ENCODE measurements at regions not wholly inside any gene's neighbourhood (a gene's known extent, or its start where the extent isn't known, plus 50 kb on each side); places are given as distances from the start of the nearest gene placed in this dataset.
"Not testable (repeated sequence)": the region's sequence is repeated elsewhere in the genome, so short reads cannot be mapped to it uniquely, and the experiment has no call there.

DNA sequence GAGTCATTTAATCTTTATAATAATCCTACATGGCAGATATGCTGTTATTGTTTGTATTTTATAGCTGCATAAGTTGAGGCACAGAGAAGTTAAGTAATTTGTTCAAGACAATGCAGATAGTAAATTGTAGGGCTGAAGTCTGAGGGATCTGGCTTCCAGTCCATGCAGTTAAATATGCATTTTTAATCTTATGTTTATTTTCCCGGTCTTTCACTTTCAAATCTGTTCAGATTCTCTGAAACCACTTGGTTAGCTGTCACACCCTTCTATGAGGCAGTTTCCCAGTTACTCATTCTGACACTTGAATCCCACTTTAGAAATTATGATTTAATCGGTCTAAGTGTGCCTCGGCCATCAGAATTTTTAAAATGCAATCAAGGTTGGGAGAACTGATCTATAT is 315.0 kb downstream of the NSUN3 start:
- not testable (repeated sequence) for H3K9me3 Mint-ChIP-seq

DNA sequence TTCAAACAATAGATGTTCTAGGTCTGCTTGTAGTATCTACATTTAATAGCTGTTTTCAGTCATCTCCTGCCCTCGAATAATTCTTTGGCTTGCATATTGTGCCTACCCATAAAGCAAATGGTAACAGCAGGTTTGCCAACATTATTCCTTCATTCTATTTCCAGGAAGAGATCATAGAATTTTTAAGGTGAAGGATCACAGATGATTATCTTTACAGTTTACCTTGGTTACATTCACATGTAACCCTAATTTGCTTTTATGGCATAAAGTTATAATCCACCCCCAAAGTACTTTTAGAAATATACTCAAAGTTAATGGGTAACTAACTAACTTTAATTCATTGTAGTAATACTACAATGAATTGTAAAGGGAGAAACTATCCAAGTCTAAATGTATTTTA is 315.5 kb downstream of the NSUN3 start:
- H3K27me3 Mint-ChIP-seq, result no peaks in the 10 kb centered on the region

More for the DNA sequence above, 315.0 kb downstream of the NSUN3 start:
- not testable (repeated sequence) for H3K4me1 Mint-ChIP-seq; H3K36me3 Mint-ChIP-seq; H3K27me3 Mint-ChIP-seq; H3K27ac Mint-ChIP-seq; H3K4me3 Mint-ChIP-seq; DNase-seq (ENCODE audit: low spot score in 2 of 2); ATAC-seq (ENCODE audit: low read depth)

DNA sequence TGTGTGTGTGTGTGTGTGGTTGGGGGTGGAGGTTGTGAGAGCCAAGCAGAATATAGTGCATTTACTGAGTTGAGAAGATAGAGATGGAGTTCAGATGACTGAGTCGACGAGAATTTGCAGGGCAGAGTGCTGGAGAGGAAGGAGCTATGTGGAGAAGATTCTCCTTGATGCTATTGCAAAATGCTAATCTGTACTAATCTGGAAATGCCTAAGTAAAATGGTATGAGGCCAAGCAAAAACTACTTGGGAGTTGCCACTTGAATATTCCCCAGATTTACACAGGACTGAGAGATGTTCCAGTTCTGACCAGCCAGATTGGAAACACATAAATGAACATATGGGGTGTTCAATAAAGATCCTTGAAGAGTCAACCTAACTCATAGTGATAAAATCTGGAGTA is 316.4 kb downstream of the NSUN3 start:
- H3K4me1 Mint-ChIP-seq, result no peaks in the 10 kb centered on the region
- no peaks in the 10 kb centered on the region for H3K27me3 Mint-ChIP-seq
- H3K36me3 Mint-ChIP-seq, result no peaks in the 10 kb centered on the region
- H3K4me3 Mint-ChIP-seq, result no peak overlapping the region
- DNase-seq (ENCODE audit: low spot score in 2 of 2) (no peak), ATAC-seq (ENCODE audit: low read depth) (no peak)
- H3K27ac Mint-ChIP-seq, result no peak overlapping the region
- no peaks in the 10 kb centered on the region for H3K9me3 Mint-ChIP-seq

More for the DNA sequence above, 315.5 kb downstream of the NSUN3 start:
- Mint-ChIP-seq H3K9me3 (no peaks in the 10 kb centered on the region), H3K4me1 (no peaks in the 10 kb centered on the region), H3K36me3 (no peaks in the 10 kb centered on the region), H3K27ac (no peak overlapping the region), H3K4me3 (no peak overlapping the region)
- ATAC-seq (ENCODE audit: low read depth), result no peak
- DNase-seq (ENCODE audit: low spot score in 2 of 2), result no peak

DNA sequence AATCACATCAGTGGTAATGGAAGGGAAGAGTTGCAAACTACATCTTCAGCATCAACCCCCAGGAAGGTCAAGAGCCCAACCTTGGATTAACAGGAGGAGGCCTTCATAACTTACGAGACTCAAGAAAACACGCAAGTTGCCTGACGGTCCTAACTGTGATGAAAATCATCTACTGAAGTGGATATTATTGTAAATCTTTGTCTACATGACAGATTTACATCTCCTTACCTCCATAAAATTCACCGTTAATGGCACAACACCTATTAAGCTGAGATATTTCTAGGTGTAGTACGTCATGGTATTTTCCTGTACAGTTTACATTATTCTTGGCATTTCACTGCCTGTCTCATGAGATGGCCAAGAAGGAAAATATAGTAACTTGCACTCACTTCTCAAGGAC is 332.0 kb downstream of the NSUN3 start:
- Mint-ChIP-seq H3K36me3 (no peaks in the 10 kb centered on the region), H3K4me3 (no peak overlapping the region), H3K27ac (no peak overlapping the region), H3K27me3 (no peaks in the 10 kb centered on the region), H3K9me3 (peaks cover 4% of the 10 kb centered on the region), H3K4me1 (no peaks in the 10 kb centered on the region)
- DNase-seq (ENCODE audit: low spot score in 2 of 2) (no peak), ATAC-seq (ENCODE audit: low read depth) (no peak)

DNA sequence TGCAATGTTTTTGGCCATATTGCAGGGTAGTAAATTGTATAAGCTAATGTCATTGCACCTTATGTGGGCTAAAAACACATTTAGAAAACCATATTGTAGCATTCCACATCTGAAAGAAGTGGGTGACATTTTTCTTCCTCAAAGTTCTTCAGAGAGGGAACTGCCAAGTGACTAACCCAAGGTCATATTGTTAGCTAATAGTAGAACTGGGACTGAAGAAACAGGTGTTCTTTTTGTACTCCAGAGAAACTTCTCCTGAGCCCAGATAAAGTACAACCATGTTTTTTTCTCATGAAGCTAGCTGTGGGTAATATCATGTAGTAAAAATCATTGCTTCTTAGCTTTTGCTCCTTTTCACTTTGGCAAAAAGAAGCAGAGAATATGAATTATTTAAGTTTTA is 333.0 kb downstream of the NSUN3 start:
- peaks cover 4% of the 10 kb centered on the region for H3K9me3 Mint-ChIP-seq
- no peaks in the 10 kb centered on the region for H3K4me1 Mint-ChIP-seq
- H3K27me3 Mint-ChIP-seq, result no peaks in the 10 kb centered on the region
- H3K4me3 Mint-ChIP-seq, result no peak overlapping the region
- DNase-seq (ENCODE audit: low spot score in 2 of 2) (no peak), ATAC-seq (ENCODE audit: low read depth) (no peak)
- H3K27ac Mint-ChIP-seq, result no peak overlapping the region
- no peaks in the 10 kb centered on the region for H3K36me3 Mint-ChIP-seq

DNA sequence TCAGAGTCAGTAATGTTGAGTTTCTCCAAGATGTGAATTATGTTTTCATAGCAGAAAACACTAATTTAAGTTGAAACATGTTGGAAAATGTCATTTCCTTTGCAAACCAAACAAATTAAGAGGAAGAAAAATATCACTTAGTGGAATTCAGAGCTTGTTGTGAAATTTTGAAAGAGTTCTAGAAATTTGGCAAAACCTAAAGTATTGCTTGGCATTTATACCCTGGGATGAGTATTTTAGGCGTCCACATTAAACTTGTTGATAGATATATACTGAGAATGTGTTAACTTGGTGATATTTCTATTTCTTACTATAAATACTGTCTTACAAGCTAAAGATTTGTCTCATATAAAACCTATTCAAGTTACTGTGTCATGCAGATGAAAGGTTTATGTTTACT is 335.2 kb downstream of the NSUN3 start:
- no peaks in the 10 kb centered on the region for H3K36me3 Mint-ChIP-seq
- H3K27me3 Mint-ChIP-seq, result no peaks in the 10 kb centered on the region
- H3K4me1 Mint-ChIP-seq, result no peaks in the 10 kb centered on the region
- H3K27ac Mint-ChIP-seq, result no peak overlapping the region
- peaks cover 4% of the 10 kb centered on the region for H3K9me3 Mint-ChIP-seq
- H3K4me3 Mint-ChIP-seq, result no peak overlapping the region
- DNase-seq (ENCODE audit: low spot score in 2 of 2) (no peak), ATAC-seq (ENCODE audit: low read depth) (no peak)

DNA sequence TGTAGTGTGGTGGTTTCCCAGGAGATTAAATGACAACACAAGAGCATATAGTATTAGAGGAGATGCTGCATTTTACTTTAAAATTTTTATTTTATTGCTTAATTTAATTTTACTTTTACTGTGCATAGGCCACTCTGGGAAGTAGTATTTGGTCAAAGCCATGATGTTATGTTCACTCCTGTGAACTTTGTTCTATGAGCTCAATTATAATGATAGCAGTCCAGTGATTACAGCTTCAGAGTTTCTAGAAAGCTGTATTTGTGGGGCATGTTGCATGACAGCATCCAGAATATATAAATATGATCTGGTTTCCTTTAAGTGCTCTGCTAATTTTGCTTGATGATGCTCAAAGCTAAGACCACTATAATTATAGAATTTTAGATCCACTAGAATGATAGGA is 338.6 kb downstream of the NSUN3 start:
- no peak overlapping the region for H3K4me3 Mint-ChIP-seq
- ATAC-seq (ENCODE audit: low read depth), result no peak
- no peak for DNase-seq (ENCODE audit: low spot score in 2 of 2)
- peaks cover 6% of the 10 kb centered on the region for H3K9me3 Mint-ChIP-seq
- no peaks in the 10 kb centered on the region for H3K4me1 Mint-ChIP-seq
- no peaks in the 10 kb centered on the region for H3K27me3 Mint-ChIP-seq
- no peak overlapping the region for H3K27ac Mint-ChIP-seq
- H3K36me3 Mint-ChIP-seq, result no peaks in the 10 kb centered on the region

DNA sequence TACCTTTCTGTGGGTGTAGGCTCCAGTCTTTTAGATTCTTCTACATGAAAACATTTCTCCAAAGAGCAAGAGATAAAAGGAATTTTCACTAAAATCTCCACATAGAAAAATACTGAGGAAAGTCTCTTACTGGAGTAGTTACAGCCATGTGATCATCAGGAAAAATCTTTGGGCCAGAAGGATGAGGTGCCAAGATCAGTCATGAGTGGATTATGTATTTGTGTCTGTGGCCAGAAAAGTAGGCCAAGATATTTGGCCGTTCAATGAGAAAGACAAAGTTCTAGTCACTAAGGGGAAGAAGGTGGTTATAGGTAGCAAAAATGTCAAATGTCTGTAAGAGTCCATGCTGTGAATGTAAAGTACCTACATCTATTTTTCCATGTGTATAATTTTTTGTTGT is 339.3 kb downstream of the NSUN3 start:
- Mint-ChIP-seq H3K27ac (no peak overlapping the region), H3K27me3 (no peaks in the 10 kb centered on the region)
- no peak for DNase-seq (ENCODE audit: low spot score in 2 of 2)

DNA sequence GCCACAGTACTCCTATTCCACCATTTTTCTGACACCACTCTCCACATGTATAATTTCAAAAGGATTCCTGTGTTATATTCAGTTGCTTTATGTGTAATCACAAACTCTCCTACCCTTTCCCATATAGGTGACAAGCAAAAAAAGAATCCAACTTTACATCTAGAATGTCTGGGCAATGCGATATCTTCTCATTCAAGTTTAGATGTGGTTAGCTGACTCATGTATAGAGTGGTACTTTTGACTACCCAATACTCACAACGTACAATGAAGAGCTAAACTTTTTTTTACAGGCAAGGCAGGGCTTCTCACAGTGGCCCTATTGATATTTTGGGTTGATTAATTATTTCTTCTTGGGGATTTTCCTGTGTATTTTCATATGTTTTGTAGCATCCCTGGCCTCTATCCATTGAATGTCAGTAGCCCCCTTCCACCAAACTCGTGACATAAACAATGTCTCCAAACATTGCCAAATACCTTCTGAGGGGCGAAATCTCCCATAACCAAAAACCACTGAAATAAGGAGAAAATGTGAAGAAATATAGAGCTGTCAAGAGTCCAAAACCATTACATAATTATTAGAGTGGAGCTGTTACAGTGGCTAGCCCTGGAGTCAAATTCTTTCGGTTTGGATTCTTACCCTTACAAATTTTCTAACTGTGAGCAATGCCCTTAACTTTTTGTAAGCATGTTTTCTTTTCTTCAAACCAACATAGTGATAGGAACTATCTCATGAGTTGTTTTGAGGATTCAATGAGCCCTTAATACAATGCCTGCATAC is 342.6 kb downstream of the NSUN3 start:
- no peak overlapping the region for H3K4me3 Mint-ChIP-seq
- peaks cover 4% of the 10 kb centered on the region for H3K9me3 Mint-ChIP-seq
- H3K4me1 Mint-ChIP-seq, result no peaks in the 10 kb centered on the region
- H3K27ac Mint-ChIP-seq, result no peak overlapping the region
- ATAC-seq (ENCODE audit: low read depth) (no peak), DNase-seq (ENCODE audit: low spot score in 2 of 2) (no peak)
- H3K27me3 Mint-ChIP-seq, result no peaks in the 10 kb centered on the region
- no peaks in the 10 kb centered on the region for H3K36me3 Mint-ChIP-seq

More for the DNA sequence above, 339.3 kb downstream of the NSUN3 start:
- Mint-ChIP-seq H3K36me3 (no peaks in the 10 kb centered on the region), H3K4me3 (no peak overlapping the region), H3K9me3 (peaks cover 4% of the 10 kb centered on the region), H3K4me1 (no peaks in the 10 kb centered on the region)
- no peak for ATAC-seq (ENCODE audit: low read depth)

DNA sequence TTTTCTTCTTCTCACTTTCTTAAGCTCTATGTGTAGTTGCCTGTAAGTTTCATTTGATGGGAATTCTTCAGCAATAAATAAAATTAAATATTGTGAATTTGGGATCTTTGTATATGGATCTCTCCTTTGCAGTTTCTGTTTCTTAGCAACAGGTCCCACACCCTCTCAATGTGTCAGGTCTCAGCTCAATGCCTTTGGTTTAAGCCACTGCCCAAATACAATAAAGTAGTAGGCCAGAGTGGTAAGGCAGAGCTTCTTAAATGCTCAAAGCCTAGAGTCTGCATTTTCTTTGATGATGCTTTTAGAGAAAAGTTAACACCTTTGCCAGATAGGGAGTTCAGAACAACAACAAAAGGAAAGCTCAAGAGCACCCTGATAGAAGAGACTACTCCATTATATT is 343.7 kb downstream of the NSUN3 start:
- ATAC-seq (ENCODE audit: low read depth) (no peak), DNase-seq (ENCODE audit: low spot score in 2 of 2) (no peak)
- no peaks in the 10 kb centered on the region for H3K4me1 Mint-ChIP-seq
- no peak overlapping the region for H3K4me3 Mint-ChIP-seq
- H3K27ac Mint-ChIP-seq, result no peak overlapping the region
- no peaks in the 10 kb centered on the region for H3K36me3 Mint-ChIP-seq
- peaks cover 4% of the 10 kb centered on the region for H3K9me3 Mint-ChIP-seq
- H3K27me3 Mint-ChIP-seq, result no peaks in the 10 kb centered on the region

DNA sequence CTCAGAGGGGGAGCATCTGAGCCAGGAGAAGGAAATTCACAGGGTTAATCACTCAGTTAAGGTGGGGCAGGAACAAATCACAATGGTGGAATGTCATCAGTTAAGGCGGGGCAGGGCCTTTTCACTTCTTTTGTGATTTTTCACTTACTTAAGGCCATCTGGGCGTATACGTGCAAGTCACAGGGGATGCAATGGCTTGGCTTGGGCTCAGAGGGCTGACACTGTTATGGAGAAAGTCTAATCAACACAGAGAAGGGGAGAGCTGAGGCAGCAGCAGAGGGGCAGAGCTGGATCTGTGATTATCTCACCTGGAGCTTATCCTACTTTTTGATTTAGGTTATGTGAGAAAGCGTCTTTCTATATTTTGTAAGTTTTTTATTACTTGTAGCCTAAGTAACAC is 350.1 kb downstream of the NSUN3 start:
- H3K9me3 Mint-ChIP-seq; ATAC-seq (ENCODE audit: low read depth); H3K27ac Mint-ChIP-seq; H3K4me3 Mint-ChIP-seq; H3K36me3 Mint-ChIP-seq; DNase-seq (ENCODE audit: low spot score in 2 of 2); H3K27me3 Mint-ChIP-seq; H3K4me1 Mint-ChIP-seq: not testable (repeated sequence)

DNA sequence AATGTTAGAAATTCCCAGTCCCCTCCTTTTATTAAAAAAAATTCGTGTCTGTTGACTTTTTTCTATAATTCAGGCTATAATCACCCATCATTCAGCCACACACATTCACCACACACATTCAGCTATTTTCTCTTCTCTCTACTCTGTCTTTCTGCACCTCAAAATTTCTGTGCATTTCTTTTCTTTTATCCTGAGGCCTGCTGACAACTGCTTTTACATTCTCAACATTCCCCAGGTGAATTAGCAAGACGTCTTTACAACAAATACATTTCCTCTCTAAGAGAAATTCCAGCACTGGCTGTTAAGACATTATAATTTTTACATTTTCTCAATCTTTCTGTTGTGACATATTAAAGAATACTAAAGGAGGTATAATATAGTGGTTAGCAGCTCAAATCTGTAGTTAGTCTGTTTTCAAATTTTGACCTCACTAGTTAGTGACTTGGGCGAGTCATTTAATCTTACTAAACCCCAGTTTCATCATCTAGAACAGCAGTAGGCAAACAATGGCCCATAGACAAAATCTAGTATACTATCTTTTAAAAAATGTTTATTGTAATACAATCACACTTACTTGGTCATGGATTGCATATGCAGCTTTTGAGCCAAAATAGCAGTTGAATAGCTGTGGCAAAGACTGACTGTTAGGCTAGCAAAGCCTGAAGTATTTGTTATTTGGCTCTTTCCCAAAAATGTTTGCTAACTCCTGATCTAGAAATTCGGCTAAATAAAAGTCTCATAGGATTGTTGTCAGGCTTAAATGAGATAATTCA is 350.7 kb downstream of the NSUN3 start:
- Mint-ChIP-seq H3K36me3 (no peaks in the 10 kb centered on the region), H3K4me3 (no peak overlapping the region), H3K27me3 (no peaks in the 10 kb centered on the region), H3K4me1 (no peaks in the 10 kb centered on the region), H3K9me3 (peaks cover 3% of the 10 kb centered on the region), H3K27ac (no peak overlapping the region)
- ATAC-seq (ENCODE audit: low read depth) (no peak), DNase-seq (ENCODE audit: low spot score in 2 of 2) (no peak)

DNA sequence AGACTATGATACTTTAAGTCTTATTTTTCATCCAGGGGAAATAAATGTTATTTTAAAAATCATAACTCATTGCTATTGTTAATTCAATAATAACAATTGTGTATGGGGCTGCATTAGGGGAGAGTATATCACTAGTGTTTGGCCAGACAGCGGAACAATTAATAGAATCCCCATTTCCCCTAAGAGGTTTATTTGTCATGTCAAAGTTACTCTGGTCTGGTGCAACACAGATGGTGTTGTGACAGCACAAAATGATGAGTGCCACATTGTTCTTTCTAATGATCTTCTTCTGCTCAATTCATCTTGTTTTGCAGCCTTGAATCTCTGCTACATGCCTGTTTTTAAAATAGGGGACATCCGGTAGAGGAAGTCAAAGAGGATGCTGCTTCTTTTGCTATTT is 351.6 kb downstream of the NSUN3 start:
- DNase-seq (ENCODE audit: low spot score in 2 of 2) (no peak), ATAC-seq (ENCODE audit: low read depth) (no peak)
- Mint-ChIP-seq H3K27me3 (no peaks in the 10 kb centered on the region), H3K27ac (no peak overlapping the region), H3K9me3 (peaks cover 4% of the 10 kb centered on the region), H3K36me3 (no peaks in the 10 kb centered on the region), H3K4me1 (no peaks in the 10 kb centered on the region), H3K4me3 (no peak overlapping the region)

DNA sequence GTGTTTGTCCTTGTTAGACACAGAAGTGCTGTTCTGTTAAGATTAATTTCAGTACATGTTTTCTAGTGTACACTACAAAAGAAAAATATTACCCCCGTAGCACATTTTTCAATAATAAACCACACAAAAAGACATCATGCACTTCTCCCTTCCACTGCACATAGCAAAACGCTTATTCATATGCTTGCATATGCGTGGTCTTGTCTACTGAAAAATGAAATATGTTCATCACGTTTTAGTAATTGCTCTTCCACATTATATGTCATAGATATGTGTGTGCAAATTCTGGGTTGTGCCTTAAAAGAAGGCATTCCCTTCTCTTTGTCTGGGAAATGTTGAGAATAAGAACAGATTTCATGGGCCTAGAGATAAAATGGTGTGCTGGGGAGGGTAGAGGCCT is 353.9 kb downstream of the NSUN3 start:
- no peaks in the 10 kb centered on the region for H3K4me1 Mint-ChIP-seq
- H3K9me3 Mint-ChIP-seq, result peaks cover 9% of the 10 kb centered on the region
- DNase-seq (ENCODE audit: low spot score in 2 of 2) (no peak), ATAC-seq (ENCODE audit: low read depth) (no peak)
- no peaks in the 10 kb centered on the region for H3K27me3 Mint-ChIP-seq
- H3K36me3 Mint-ChIP-seq, result no peaks in the 10 kb centered on the region
- no peak overlapping the region for H3K4me3 Mint-ChIP-seq
- no peak overlapping the region for H3K27ac Mint-ChIP-seq
